Heart left ventricle (tissue), 13 donors: ENCODE measurements at regions not wholly inside any gene's neighbourhood (a gene's known extent, or its start where the extent isn't known, plus 50 kb on each side); places are given as distances from the start of the nearest gene placed in this dataset.

ENCODE experiments used
- POLR2A ChIP-seq, 2 donors: fragments of 450-650 bp; IDR thresholded peaks; one replicate each; pipeline ENCODE4 v1.6.1; 2017; ENCODE audit warnings: antibody characterized with exemption in 2 of 2, mild to moderate bottlenecking in 2 of 2, moderate library complexity in 2 of 2
- TF ChIP-seq, protein P1 (sequence below), 12 donors: fragments of 200-600 bp; sonication (generic) in 4 of 12; IDR thresholded peaks; one replicate each; pipeline versions ENCODE4 v1.5.0 to v1.8.0; 2018 to 2022; ENCODE audit warnings: antibody characterized with exemption in 12 of 12, mild to moderate bottlenecking in 5 of 12
- donor health status: ischemic (EF 13 %, LVEDD 7.1; RV severe dilation, severe dysfunction).
- donor health status: DM: no; HTN: yes; CAD: no.
- donor health status: DM: no; HTN: no; CAD: no.
- donor health status: ischemic (EF 25% LVEDD 6.9; RV normal size, moderate dysfunction).
- donor health status: ischemic (EF 25% LVEDD 5.7; RV mildly dilated, moderate dysfunction).
- donor health status: ischemic (EF 35%, LVEDD 5.7; RV mildly dilated, moderate dysfunction).
- donor health status: nonischemic (EF 11% LVEDD 7.7; RV severe dilation, severe dysfunction).
- donor health status: DM: yes; HTN: yes; CAD: no.
- donor health status: PGD.
- donor health status: ischemic (EF 29% LVEDD 5.4; RV normal size, mild dysfunction).
- donor health status: nonischemic (EF 23%, LVEDD 6.1; RV moderate dilation, normal function).

DNA sequence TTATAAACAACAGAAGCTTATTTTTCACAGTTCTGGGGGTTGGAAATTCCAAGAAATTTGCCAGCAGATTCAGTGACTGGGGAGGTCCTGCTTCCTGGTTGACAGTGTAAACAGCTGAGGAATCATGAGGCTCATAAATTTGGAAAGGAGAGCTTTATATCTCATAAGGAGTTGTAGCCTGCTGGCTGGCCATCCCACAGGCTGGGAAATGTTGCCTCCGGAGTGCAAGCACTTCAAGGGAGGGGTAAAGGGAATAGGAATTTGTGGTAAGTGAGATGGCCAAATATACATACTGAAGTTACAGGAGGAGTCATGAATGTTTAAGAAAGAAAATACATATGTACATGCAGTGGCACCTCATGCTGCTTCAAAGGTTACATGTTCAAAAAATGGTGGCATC is 217.2 kb upstream of the CBLB start:
- no peak for TF ChIP-seq POLR2A (IDR thresholded peaks at IDR 0.05)
- TF ChIP-seq, protein P1, sequence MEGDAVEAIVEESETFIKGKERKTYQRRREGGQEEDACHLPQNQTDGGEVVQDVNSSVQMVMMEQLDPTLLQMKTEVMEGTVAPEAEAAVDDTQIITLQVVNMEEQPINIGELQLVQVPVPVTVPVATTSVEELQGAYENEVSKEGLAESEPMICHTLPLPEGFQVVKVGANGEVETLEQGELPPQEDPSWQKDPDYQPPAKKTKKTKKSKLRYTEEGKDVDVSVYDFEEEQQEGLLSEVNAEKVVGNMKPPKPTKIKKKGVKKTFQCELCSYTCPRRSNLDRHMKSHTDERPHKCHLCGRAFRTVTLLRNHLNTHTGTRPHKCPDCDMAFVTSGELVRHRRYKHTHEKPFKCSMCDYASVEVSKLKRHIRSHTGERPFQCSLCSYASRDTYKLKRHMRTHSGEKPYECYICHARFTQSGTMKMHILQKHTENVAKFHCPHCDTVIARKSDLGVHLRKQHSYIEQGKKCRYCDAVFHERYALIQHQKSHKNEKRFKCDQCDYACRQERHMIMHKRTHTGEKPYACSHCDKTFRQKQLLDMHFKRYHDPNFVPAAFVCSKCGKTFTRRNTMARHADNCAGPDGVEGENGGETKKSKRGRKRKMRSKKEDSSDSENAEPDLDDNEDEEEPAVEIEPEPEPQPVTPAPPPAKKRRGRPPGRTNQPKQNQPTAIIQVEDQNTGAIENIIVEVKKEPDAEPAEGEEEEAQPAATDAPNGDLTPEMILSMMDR (IDR thresholded peaks at IDR 0.05), result no peak
